ENCODE measurements at regions not wholly inside any gene's neighbourhood (a gene's known extent, or its start where the extent isn't known, plus 50 kb on each side); places are given as distances from the start of the nearest gene placed in this dataset.
"Not testable (repeated sequence)": the region's sequence is repeated elsewhere in the genome, so short reads cannot be mapped to it uniquely, and the experiment has no call there.

DNA sequence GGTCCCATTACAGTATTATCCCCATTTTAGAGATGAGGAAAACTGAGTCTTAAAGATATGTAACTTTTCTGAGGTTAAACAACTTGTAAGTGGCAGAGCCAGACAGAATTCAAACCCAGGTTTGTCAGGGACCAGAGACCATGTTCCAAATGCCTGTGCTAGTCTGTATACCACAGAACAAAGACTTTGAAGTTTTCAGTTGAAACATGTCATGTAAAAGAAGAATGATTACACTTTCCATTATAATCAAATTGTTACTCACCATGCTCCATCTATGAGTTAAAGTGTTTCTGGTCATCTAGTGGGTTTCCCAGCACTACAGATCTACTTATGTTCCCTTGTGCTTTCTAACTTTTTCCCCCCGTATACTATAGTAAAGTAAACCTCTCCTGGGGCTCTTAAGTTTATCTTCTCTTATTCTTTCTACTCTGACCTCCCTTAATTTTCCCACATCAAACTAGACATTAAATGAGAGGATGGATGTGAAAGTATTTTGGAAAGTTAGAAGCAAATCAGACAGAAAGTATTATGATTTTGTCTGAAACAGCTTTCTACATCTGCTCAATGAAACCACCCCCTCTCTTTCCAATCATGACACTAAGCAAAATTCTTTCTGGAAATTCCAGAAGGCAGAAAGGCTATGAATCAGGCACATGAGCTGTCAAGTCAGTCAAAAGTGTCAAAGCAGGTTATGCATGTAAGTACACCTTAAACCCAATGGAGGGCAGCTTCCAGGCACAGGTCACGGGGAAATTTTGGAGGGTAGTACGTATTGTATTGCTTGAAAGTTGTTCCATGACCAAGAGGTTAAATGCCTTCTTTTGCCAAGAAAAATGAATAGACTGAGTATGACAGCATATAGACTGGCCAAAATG lies 132.7 kb upstream of the MAP3K7 start:
- no peak for DNase-seq (ENCODE audit: low spot score)

DNA sequence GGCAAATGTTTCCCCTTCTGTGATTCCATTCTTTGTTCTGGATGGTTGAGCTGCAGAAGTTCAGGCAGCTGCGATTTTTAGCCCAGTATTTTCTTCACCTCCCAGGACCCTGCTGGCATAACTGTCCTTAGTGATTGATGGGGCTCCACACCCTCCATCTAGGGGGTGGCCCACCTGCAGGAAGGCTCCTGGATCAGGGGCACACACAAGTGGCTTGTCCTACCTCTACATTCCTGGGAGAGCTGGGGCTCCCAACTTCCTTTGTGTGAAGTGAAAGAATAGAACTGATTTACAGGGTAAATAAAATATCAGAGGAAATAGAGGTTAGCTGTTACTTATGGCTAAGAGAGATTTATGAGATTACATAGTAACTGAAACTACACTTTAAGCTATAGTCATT lies 129.5 kb upstream of the MAP3K7 start:
- DNase-seq (ENCODE audit: low spot score), result no peak

GRCh38 chr6:90715093-90715655 lies 128.3 kb upstream of the MAP3K7 start:
- no peak for DNase-seq (ENCODE audit: low spot score)

GRCh38 chr6:90714319-90714718 lies 127.4 kb upstream of the MAP3K7 start:
- DNase-seq (ENCODE audit: low spot score), result no peak

DNA sequence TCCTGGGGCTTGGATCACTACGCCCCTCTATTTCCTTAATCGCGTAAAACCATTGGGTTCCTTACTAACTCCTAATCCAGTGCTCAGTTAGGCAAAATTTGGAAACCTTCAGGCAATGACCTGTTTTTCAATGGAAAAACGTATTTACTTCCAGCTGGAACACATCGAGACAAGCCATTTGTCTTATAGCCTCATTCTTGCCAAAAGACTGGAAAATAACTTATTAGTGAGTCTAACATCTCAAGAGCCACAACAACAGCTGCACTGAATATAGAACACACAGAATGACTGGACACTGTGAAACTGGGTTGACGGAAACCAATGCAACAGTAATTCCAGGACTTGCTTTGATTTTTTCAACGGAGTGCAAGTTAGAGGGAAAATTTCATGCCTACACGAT lies 125.2 kb upstream of the MAP3K7 start:
- DNase-seq (ENCODE audit: low spot score), result no peak

- no peak for DNase-seq (ENCODE audit: low spot score)
These were observed 122.6 kb upstream of the MAP3K7 start for GRCh38 chr6:90709431-90709996.

GRCh38 chr6:90708206-90708737 lies 121.4 kb upstream of the MAP3K7 start:
- DNase-seq (ENCODE audit: low spot score), result no peak

DNA sequence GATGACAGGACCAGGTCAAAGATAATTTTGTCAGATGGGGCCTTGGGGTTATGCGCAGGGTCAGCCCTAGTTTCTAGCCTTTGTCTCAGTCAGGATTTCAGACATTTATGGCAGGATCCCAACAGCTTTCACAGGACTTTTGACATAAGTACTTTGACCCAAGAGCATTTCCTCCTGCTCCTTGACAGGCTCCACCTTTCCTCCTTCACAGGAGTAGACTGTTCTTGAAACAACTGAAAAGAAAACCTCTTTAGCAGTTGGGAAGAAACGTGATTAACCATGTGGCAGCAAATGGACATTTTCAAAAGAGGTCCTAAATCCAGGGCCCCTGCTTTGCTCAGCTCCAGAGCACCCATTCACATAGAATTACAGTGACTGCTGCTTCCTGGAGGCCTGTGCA lies 120.4 kb upstream of the MAP3K7 start:
- DNase-seq (ENCODE audit: low spot score), result no peak

DNA sequence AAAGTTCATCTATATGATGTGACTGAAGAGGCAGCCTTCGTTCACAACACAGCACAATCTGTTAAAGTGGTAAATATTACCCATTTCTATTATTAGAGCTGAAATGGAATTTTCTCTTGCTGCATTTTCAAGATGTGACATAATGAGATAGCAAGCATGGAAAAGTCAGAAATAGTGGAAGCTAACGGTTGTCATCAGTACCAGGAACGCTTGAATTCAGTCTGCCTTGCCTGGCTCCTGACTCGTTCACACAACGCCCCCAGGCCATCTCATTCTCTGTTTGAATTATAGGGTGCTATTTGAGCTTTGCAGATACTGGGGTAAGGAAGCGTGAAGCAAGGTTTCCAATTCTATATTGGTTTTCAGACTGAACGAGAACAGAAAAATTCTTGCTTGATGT lies 116.5 kb upstream of the MAP3K7 start:
- no peak for DNase-seq (ENCODE audit: low spot score)

- no peak for DNase-seq (ENCODE audit: low spot score)
These were observed 115.1 kb upstream of the MAP3K7 start for GRCh38 chr6:90701926-90702325.

GRCh38 chr6:90701146-90701781 lies 114.4 kb upstream of the MAP3K7 start:
- DNase-seq (ENCODE audit: low spot score), result no peak

GRCh38 chr6:90695316-90695715 lies 108.4 kb upstream of the MAP3K7 start:
- DNase-seq (ENCODE audit: low spot score), result no peak

DNA sequence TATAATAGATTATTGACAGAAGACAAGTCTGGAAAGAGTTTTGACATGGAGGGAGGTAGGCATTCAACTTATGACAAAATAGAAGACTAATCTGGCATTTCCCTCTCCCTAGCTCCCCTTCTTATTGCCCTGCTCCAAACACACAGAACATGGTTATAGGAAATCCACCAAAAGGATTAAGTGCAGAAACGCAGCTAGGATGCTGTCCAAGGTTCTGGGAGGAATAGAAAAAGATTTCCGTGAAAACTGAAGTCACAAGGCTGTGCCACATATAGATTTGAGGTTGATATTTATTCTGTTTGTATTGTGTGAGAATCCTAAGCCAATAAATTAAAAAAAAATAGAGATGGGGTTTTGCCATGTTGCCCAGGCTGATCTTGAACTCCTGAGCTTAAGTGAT lies 107.9 kb upstream of the MAP3K7 start:
- DNase-seq (ENCODE audit: low spot score), result no peak

DNA sequence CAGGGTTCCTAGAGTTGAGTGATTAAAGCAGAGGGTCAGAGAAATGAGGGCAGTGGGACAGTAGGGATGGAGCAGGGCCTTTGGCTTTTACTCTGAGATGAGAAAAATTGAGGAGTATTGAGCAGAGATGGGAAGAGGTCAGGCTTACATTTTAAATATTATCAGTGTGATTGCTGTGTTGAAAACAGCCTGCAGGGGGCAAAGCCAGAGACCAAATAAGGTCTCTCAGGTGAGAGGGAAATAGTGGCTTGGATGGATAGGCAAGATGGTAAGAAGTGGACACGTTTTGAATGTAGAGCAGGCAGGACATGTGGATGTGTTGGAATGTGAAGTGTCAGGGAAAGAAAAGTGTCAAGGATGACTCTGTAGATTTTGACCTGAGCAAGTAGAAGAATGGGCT lies 105.0 kb upstream of the MAP3K7 start:
- no peak for DNase-seq (ENCODE audit: low spot score)

GRCh38 chr6:90689172-90689571 lies 102.3 kb upstream of the MAP3K7 start:
- no peak for DNase-seq (ENCODE audit: low spot score)

DNA sequence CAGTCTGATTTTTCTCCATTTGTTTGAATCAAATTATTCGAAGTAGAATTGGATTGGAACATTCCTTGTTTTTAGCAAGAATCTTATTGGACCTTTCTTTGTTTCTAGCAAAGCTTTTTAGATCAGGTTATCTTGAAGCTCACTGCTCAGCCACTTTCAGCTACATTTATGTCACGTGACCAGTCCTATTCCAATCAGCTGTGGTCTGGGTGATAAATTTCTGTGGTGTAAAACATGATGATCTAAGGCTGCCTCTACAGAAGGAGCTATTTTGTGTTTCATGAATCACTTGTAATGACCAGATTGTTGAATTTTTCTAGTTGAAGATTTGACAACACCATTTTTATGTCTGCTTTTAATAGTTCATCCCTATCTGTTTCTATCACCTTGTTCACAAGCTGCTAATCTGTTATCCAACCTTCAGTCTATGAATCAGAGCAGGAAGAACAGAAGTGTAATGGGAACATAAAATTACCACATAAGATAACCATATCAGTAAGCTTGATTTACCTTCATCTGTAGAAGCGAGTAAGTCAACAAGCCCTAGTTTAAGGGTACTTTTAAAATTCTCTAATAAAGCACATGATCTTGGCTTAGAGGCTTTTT lies 101.0 kb upstream of the MAP3K7 start:
- no peak for DNase-seq (ENCODE audit: low spot score)

DNA sequence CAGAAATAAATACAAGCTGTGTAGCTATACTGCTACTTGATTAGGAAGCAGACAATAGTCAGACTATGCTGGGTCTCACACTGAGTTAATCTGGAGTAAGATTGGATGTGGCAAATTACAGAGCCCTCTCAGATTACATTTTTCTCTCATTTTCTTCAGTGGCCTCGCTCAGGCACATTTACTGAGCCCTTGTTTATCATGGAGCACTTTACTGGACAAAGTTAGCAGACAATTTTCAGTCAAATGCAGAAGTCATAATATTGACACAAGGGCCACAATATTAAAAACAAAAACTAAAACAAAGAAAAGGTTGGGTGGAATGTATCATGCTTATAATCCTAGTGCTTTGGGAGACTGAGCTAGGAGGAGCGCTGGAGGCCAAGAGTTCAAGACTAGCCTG lies 95.0 kb upstream of the MAP3K7 start:
- no peak for DNase-seq (ENCODE audit: low spot score)

GRCh38 chr6:90678049-90678779 lies 91.3 kb upstream of the MAP3K7 start:
- no peak for DNase-seq (ENCODE audit: low spot score)

GRCh38 chr6:90677440-90677839 lies 90.6 kb upstream of the MAP3K7 start:
- no peak for DNase-seq (ENCODE audit: low spot score)

DNA sequence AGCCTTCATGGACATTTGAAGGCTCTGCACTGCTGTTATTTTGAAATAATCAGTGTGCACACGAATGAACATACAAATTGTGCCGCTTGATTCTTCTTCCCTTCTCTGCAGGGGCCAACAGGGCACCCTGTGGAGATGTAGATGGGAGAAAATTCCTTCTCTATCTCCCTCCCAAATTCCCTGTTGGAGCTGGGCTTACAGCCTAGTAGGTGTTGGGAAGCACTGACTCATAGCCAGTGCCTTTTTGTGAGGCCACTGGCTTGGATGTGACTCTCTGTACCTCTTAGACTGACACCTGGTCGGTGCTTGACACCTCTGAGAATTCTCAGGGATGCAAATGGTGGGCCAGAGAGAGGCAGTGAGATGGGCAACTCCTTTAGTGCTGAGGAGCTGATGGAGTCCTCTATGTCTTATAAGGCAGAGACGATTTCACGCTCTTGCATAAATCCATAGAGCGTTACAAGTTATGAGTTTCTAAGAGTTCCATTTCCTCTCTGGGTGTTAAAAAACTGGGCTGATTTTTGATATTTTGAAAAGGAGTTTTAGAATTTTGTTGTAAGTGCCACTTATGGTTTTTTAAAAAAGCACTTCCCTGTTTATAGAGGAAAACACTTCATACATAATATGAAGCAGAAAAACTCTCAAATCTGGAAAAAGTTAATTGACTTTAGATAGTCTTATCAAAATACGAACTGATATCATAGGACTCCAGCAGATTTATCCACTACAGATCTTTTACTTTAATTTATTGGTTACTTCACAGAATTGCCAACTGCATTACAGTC lies 89.8 kb upstream of the MAP3K7 start:
- DNase-seq (ENCODE audit: low spot score), result no peak

DNA sequence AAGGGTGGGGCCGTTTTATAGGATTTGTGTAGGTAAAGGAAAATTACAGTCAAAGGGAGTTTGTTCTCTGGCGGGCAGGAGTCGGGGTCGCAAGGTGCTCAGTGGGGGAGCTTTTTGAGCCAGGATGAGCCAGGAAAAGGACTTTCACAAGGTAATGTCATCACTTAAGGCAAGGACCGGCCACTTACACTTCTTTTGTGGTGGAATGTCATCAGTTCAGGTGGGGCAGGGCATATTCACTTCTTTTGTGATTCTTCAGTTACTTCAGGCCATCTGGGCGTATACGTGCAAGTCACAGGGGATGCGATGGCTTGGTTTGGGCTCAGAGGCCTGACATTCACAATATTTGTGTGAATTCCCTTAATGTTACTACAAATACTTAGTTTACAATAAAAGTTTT lies 88.2 kb upstream of the MAP3K7 start:
- DNase-seq (ENCODE audit: low spot score), result not testable (repeated sequence)

Data from CD4-positive, alpha-beta T cell treated with Interleukin-6 at 100 ng/mL for 8 hours (primary cell).